ENCODE measurements at regions not wholly inside any gene's neighbourhood (a gene's known extent, or its start where the extent isn't known, plus 50 kb on each side); places are given as distances from the start of the nearest gene placed in this dataset.

GRCh38 chr1:82449506-82450057 lies 648.8 kb downstream of the ADGRL2 start:
- TF ChIP-seq GATA2 (IDR thresholded peaks at IDR 0.05; ENCODE audit: low read depth, low read length), result no peak
- TF ChIP-seq GATA3 (IDR thresholded peaks at IDR 0.05; ENCODE audit: low read depth, low read length), result no peak
